ENCODE measurements at regions not wholly inside any gene's neighbourhood (a gene's known extent, or its start where the extent isn't known, plus 50 kb on each side); places are given as distances from the start of the nearest gene placed in this dataset.

- TF ChIP-seq CTCF (conservative IDR thresholded peaks at IDR 0.05) (no peak), EZH2 (IDR thresholded peaks at IDR 0.05; ENCODE audit: low read depth) (no peak)
Observed at GRCh38 chr10:78716043-78716660, 352.6 kb upstream of the ZMIZ1 start.

Measured in PC-9 (cell line).